ENCODE measurements at regions not wholly inside any gene's neighbourhood (a gene's known extent, or its start where the extent isn't known, plus 50 kb on each side); places are given as distances from the start of the nearest gene placed in this dataset.

GRCh38 chr10:91709394-91709798 lies 76.5 kb upstream of the PPP1R3C start:
- Mint-ChIP-seq H3K27me3 (ENCODE audit: insufficient read depth, low read depth, poor library complexity) (peaks cover 1% of the 10 kb centered on the region), H3K4me1 (peaks cover 4% of the 10 kb centered on the region; the same call in 2 of the 3 replicates), H3K4me3 (no peak overlapping the region), H3K27ac (no peak overlapping the region), H3K9me3 (no peaks in the 10 kb centered on the region), H3K36me3 (ENCODE audit: low read depth) (no peaks in the 10 kb centered on the region)
- no peaks in the 10 kb centered on the region for H3K4me1 ChIP-seq (ENCODE audit: insufficient read depth)
- DNase-seq (ENCODE audit: low spot score) = no peak
- H3K79me2 ChIP-seq (replicated peaks; ENCODE audit: insufficient read depth) = no peaks in the 10 kb centered on the region
- no peak for ATAC-seq
- no peaks in the 10 kb centered on the region for H3F3A ChIP-seq (replicated peaks; ENCODE audit: low read depth)
- no peak overlapping the region for H3K4me3 ChIP-seq
- no peak overlapping the region for H3K4me2 ChIP-seq
- no peak for TF ChIP-seq ETS1 (IDR thresholded peaks at IDR 0.05)
- TF ChIP-seq JUNB (IDR thresholded peaks at IDR 0.05; ENCODE audit: unreplicated experiment) = no peak
- TF ChIP-seq EZH2phosphoT487 (IDR thresholded peaks at IDR 0.05; ENCODE audit: unreplicated experiment) = no peak
- no peak for TF ChIP-seq NANOG (IDR thresholded peaks at IDR 0.05; ENCODE audit: borderline replicate concordance)
- no peak for TF ChIP-seq STAT1 (IDR thresholded peaks at IDR 0.05; ENCODE audit: unreplicated experiment)
- no peak for TF ChIP-seq EZH2 (IDR thresholded peaks at IDR 0.05; ENCODE audit: low read depth, unreplicated experiment)
- TF ChIP-seq ZNF331 (CRISPR knock-in tag; IDR thresholded peaks at IDR 0.05; ENCODE audit: low read depth) = no peak
- no peak for TF ChIP-seq ZNF114 (CRISPR knock-in tag; IDR thresholded peaks at IDR 0.05)
- no peak for TF ChIP-seq ZNF462 (CRISPR knock-in tag; IDR thresholded peaks at IDR 0.05)
- TF ChIP-seq REST (IDR thresholded peaks at IDR 0.05; ENCODE audit: unreplicated experiment) = no peak
- no peak for TF ChIP-seq CTCF (conservative IDR thresholded peaks at IDR 0.05; ENCODE audit: low read depth in 2 of 2)
- TF ChIP-seq POLR2AphosphoS5 (IDR thresholded peaks at IDR 0.05; ENCODE audit: low read depth) = no peak
- TF ChIP-seq CREB1 (CRISPR knock-in tag; IDR thresholded peaks at IDR 0.05; ENCODE audit: low read depth) = no peak
- no peaks in the 10 kb centered on the region for H3K36me3 ChIP-seq (ENCODE audit: insufficient read depth)
- no peak overlapping the region for H3K27ac ChIP-seq (ENCODE audit: low read depth)
- peak overlapping the region; percentile 19; the same call in 1 of the 2 replicates for H2AFZ ChIP-seq
- H4K20me1 ChIP-seq (replicated peaks; ENCODE audit: insufficient read depth) = no peaks in the 10 kb centered on the region
- no peaks in the 10 kb centered on the region for H3K27me3 ChIP-seq (ENCODE audit: insufficient read depth)
- H3K9me2 ChIP-seq (ENCODE audit: insufficient read depth) = no peaks in the 10 kb centered on the region

All from GM23338 (cell line).